Activated naive CD4-positive, alpha-beta T cell (primary cell): ENCODE measurements at regions not wholly inside any gene's neighbourhood (a gene's known extent, or its start where the extent isn't known, plus 50 kb on each side); places are given as distances from the start of the nearest gene placed in this dataset.
"Not testable (repeated sequence)": the region's sequence is repeated elsewhere in the genome, so short reads cannot be mapped to it uniquely, and the experiment has no call there.

Experiments
- DNase-seq, 4 experiments: peaks; one replicate each; lab custom pipeline; 2025; lab: John Stamatoyannopoulos, UW

DNA sequence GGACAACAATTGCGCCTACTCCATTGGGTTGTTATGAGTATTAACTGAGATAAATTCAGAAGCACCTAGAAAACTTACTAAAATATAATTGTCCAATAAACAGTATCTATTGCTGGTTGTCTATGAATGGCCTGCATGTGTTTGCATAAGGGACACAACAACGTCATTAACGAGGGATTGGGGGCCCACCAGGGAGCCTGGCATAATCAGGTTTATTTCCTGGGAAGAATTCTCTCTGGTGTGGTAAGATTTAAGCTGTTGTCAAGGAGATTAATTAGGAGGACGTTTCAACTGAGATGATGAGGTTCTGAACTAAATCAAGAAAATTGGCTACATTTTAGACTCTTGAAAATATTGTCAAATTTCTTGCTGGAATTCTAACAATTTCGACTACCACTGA is 176.1 kb upstream of the CDIN1 start:
- no peak for DNase-seq

DNA sequence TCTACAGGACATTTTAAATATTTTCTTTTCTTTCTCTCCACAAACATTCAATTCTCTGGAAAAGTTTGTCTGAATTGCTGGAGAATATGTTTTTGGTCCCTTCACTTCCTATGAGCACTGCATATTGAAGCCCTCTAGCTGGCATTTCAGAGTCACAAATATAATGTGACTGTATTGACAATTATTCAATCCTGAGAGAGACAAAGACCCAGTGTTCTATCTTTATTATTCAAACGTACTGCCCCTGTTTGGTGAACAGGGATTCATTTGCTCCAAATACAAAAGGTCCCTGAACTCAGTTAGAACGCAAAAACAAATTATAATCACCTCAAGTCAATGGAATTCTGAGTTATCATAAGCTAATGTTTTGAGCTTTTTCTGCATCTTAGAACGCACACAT is 173.1 kb upstream of the CDIN1 start:
- DNase-seq, result no peak

DNA sequence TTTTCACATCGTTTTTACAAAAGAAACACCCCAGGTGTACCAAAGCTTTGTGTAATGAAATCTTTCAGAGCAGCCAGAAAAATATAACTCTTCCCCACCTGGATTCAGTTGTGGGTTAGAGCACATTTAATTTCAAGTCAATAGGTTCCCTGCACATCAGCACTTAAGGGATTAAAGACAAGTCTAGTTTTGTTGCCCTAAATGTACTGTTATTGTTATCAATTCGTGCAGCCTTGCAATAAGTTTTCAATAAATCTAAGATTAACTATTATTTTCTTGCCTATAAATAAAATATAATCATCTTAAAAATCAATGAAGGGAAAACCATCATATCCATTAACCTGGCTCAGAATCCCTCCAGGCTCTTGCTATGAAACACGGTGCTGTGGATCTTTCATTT is 172.5 kb upstream of the CDIN1 start:
- no peak for DNase-seq

DNA sequence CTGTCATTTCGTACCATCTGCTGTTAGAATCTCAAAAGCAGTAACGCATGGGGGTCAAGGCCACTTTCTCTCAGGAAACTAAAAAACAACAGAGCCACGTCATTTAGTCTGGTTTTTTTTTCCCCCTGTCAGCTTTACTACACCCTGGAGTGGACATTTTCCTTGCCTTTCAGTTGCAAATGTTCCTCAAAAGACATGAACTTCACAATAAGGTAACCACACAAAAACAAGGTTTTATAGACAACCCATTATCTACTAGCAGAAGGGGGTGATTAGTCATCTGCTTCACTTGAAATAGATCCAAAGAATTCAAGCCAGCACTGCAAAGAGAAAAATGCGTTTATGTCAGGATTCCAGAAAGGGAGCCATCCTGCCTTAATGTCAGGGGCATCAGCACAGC is 171.8 kb upstream of the CDIN1 start:
- DNase-seq, result no peak

DNA sequence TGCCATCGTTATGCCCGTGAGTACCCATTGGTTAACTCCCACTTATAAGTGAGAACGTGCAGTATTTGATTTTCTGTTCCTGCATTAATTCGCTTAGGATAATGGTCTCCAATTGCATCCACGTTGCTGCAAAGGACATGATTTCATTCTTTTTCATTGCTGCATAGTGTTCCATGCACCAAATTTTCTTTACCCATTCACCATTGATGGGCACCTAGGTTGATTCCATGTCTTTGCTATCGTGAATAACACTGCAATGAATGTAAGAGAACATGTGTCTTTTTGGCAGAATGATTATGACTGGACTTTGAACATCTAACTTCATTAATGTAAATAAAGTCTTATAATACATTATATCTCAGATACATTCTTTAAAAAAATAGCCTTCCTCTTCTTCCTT is 169.6 kb upstream of the CDIN1 start:
- no peak for DNase-seq

DNA sequence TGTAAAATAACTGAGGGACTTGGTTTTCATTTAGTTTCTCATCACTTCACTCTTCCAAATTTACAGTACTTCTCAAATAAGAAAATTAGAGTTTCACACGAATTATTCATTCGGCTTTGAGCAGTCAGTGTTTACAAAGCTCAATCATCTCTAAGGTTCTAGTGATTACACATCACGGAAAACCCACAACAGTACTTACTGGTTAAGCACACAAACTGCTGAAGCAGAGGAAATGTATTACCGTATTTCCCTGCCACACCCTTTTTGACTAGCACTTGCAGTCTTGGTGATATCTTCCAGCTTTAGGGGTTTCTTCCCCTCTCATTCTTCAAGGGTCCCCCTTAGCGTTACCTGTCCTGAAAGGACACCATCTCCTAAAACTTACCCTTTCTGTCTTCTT is 164.8 kb upstream of the CDIN1 start:
- DNase-seq, result no peak

DNA sequence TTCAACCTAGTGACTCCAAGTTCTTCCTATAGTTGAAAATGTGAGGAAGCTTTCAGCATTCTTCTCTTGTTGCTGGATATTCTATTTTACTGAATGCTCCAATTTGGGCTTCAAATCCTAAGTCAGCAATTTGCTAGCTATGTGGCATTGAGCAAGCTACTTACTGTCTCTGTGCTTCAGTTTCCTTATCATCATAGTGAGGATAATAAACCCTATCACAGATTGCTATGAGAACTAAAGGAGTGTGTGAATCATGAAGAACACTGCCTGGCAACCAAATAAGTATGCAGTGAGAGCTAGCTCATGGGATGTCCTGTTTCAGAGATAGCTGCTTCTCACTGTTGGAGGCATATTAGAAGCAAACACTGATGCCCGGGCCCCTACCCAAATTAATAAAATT is 163.8 kb upstream of the CDIN1 start:
- DNase-seq, result no peak

DNA sequence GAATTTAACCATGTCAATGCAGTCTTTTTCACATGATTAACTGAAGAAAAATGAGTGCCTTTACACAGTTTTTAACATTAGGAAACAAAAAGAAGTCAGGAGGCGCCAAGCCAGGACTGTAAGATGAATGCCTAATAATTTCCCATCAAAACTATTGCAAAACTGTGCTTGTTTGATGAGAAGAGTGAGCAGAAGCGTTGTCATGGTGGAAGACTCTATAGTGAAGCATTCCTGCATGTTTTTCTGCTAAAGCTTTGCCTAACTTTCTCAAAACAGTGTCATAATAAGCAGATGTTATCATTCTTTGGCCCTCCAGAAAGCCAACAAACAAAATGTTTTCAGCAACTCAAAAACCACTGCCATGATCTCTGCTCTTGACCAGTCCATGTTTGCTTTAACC is 156.8 kb upstream of the CDIN1 start:
- no peak for DNase-seq

DNA sequence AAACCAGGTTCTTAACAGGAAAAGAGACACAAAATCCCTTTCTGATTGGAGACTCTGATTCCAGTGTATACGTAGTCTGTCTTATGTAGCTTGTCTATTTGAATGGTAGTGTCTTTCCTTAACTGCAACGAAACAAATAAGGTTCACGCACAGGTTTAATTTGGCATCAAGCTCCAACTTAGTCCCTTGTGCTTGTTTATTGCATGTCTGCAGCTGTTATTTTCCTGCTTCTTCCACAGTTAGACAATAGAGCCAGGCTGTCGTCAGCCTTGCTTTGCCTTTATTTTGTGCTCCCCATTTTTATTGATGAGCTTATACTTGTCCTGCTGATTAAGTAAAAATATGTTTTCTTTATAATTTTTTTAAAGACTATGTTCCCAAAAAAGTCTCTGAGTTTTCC is 152.7 kb upstream of the CDIN1 start:
- DNase-seq, result no peak

DNA sequence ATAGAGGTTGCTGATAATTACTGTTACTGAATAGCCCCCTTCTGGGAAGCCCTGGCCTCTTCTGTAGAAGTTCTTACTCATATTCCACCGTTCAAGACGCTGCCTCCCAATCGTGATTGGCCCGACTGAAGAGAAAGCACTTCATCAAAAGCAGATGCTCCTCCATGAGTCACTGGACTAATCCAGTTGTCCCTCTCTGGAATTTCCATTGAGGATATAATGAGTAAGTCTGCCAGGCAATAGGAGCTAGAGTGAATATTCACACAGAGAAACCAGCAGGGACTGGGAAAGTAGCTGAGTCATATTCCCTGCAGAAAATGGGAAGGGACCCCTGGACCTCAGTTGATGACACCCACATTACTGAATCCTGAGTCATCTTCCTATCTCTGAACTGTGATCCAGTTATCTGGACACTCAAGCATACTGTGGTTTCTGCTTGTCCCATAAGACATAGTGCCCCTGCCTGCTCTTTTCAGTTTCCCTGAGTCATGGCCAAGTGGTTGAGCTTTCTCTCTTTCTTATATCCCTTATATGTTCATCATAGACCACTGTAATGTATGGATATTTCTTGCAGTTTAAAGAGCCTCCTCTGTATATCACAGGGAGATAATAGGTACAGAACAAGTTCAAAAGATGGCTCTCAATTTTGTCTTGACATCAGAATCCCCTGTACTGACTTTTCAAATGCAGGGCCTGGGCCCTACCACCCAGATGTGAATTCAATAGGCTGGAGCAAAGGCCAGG is 151.2 kb upstream of the CDIN1 start:
- DNase-seq, result no peak

DNA sequence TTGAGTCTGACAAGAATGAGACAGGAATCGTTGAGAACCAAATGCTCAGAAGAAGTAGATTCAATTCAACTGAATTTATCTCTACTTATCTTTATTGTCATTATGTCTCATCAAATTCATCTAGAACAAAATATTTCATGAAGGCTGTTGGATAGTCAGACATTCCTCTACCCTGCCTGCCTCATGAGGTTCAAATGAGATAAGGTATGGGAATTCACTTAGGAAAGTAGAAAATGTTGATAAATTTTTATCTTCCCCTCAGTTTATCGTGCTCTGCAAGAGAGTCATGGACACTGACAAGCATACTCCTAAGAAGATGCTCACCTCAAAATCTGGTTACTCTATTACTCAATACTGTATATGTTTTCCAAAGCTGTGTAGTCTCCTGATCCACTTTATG is 149.7 kb upstream of the CDIN1 start:
- DNase-seq, result no peak

DNA sequence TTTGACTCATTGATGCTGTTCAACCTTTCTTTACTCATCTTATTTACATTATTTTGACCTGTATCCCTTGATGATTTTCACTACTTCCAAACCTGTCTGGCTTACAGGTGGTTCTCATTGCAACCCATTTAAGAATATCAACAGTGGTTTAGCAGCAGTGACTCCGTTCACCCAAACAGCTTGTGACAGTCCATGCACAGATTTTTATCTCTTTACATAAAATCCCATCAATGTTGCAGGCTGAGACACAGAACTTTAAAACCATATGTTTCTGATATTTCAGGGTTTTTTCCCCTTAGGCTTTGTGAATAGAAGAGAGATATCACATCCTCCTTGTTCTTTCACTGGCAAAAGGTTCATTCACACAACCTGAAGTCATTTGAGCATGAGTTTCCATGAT is 149.1 kb upstream of the CDIN1 start:
- DNase-seq, result no peak

DNA sequence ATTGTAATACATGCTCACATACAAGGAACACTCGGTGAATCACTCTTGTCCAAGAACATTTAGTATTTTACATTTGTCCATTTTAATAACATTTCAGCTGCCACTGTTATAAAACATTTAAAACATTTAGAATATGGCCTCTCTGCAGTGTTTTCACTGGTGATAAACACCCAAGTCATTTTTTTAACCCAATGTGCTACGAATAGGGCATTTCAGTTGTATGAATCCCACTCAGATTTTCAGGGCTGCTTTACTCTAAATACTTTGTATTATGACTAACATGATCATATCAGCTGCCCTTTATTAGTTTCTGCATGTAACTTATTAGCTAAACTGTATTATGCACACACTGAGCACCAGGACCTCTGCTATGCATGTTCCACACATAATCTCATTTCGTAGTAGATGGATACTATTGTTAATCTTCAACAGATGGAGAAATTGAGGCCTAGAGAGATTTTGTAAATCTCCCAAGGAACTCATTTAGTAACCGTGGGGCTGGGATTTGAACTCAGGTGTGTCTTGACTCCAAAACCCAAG is 148.6 kb upstream of the CDIN1 start:
- DNase-seq, result no peak

DNA sequence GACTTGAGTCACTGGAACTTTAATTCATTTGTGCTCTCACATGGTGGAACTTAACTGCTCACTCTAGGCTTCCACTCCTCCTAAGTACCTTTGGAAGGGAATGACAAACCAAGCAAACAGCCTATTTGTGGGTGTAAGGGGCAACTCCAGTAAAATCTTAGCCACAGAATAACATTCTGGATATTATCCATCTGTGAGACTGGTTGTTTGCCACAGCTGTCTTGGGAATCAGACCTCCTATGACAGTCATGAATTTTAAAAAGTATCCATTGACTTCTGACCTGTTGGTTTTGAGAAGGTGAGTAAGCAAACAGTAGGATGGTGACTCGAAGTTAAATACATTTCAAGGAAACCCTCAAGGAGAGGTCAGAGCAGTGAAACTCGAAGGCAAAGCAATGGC is 147.3 kb upstream of the CDIN1 start:
- DNase-seq, result no peak

DNA sequence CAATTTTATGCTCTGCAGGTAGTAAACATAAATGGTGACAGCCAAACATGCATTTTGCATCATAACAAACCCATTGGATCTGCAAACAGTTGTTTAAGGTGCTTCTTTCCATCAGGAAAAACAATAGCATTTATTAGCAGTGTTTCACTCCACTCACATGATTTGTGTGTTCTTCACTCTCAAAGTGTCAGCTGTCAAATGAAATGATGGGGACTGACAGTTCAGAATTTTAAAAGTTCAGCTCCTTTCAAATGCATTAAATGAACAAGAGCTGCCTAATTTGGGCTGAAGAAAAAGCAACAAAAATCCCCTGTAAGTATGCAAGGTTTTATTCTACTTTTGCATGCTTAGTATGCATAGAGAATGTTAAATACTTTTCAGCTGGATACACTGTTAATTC is 145.2 kb upstream of the CDIN1 start:
- no peak for DNase-seq

DNA sequence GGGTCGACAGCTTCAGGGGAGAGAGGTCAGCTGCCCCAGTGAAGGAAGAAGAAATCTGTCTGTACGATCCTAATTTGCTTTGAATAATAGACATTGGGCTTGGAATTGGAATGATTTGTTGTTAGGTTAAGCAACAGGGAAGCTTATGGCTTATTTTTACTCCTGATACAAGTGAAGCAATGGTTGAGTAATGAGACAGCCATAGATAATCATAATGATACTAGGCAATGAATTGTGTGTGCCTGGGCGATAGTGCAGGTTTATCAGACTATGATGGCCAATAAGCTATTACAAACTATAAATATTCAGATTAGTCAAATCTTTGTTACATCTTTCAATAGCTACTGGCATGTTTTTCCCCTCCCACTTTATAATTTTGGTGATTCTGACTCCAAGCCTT is 140.9 kb upstream of the CDIN1 start:
- no peak for DNase-seq

DNA sequence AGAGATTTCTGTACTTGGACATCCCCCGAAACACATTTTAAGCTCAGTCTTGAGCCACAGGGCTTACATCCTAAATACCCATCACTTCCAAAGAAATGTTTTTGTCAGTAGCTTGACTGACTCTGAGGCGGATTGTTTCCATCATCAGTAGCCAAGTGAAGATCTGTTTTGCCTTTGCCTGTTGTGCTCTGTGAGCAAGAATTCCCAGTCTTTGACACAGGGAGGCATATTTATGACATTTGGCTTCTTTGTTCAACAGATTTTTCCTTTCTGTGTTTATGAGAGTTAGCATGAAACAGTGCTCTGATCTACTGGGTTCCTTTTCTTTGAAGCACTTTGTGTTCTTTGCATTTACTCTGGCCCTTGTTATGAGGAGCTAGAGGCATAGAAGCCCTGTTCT is 132.1 kb upstream of the CDIN1 start:
- no peak for DNase-seq

DNA sequence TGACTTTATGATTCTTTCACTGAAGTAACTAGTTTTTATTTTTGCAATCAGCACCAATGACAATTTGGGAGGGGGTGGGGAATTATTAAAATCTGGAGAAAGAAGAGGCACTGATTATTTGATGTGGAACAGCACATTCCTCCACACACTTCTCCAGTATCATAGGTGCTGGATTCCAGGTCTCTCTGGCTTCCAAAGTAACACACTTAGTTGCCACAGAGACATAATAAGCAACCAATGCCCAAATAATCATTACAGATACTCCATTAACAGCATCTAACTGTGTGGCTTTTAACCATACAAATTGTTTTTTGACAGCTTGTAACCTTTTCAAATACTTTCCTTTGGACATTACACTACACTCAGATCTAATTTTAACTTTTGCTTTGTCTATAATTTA is 131.0 kb upstream of the CDIN1 start:
- DNase-seq, result no peak

DNA sequence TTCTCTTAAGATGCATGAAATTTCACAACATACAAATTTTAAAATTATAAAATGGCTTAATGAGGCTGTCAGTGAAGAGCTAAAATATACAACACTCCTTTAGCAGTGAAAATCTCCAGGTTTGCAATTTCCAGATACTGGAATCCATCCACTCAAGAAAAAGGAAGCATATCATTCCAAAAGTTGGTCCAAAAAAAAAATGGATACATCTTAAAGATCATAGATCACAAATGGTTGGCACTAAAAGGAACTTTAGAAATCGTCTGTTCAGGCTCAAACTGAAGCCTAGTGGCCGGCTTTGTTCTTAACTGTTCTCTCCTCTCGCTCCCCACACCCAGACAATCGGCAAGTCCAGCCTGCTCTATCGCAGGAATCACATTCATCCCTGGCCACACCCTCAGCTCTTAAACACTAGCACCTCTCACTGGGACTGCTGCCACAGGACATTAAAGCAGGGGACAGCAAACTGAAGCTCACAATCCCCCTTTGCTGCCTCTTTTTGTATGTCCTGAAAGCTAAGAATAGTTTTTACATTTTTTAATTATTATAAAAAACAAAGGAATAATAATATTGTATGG is 130.3 kb upstream of the CDIN1 start:
- DNase-seq, result no peak

DNA sequence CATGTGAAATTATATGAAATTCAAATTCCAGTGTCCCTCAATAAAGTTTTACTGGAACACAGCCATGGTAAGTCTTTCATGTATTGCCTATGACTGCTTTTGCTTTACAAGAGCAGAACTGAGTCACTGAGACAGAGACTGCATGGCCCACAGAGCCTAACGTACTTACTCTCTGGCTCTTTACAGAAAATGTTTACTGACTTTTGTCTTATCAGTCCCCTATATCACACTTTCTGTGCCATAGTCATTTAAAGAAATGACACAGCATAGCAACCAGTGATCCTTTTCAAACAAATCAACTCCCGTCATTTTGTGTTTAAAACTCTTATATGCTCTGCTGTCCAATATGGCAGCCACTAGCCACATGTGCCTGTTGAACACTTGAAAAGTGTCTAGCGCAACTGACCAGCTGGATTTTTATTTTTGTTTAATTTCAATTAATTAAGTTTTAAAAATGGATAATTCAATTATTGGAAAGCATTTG is 129.7 kb upstream of the CDIN1 start:
- DNase-seq, result no peak

DNA sequence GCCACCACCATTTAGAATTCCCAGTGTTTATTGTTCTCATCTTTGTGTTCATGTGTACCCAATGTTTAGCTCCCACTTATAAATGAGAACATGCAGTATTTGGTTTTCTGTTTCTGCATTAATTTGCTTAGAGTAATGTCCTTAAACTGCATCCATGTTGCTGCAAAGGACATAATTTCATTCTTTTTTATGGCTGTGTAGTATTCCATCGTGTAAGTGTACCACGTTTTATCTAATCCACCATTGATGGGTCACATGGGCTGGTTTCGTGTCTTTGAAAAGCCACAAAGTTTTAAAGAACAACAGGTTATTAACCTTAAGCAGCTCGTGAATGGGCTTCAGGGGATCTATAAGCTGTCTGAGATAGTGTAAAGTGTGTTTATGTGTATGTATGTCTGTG is 125.2 kb upstream of the CDIN1 start:
- DNase-seq, result not testable (repeated sequence)

DNA sequence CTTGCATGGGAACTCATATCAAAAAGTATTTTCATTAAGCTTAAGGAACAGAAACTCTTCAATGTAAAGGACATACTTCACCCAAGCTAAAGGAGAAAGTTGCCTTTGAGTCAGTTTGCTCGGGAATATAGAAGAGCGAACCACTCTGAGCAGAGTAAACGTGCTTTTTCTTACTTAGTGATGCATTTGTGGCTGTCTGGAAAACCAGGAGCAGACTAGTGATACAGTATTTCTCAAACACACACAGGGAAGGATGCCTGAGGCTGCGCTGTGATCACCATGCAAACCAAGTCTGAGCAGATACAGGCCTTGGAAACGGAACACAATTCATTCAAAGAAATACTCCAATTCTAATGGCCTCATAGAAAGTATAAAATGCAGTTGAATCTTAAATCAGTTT is 121.0 kb upstream of the CDIN1 start:
- DNase-seq, result no peak

DNA sequence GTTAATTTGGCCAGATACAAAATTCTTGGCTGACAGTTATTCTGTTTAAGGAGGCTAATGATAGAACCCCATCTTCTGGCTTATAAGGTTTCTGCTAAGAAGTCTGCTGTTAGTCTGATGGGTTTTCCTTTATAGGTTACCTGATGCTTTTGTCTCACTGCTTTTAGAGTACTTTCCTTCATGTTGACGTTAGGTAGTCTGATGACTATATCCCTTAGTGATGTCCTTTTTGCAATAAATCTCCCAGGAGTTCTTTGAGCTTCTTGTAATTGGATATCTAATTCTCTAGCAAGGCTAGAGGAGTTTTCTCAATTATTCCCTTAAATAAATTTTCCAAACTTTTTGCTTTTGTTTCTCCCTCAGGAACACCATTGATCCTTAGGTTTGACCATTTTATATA is 114.1 kb upstream of the CDIN1 start:
- no peak for DNase-seq

DNA sequence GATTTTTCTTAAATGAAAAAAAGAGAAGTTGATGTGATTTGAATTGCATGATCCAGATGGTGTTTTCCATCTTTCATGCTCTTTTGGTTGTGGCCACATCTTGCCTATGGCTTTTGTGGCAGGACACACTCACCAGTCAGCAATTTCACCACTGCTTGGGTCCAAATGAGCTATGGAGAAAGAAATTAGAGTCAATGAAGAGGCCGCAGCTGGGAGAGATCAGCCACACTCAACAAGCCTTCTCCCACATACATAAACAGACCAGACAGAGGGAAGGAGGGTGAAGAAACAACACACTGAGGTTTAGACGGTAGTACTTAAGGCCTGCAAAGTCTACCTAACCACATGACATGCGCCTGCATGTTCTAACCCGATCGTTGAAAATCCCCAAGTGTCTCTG is 110.7 kb upstream of the CDIN1 start:
- DNase-seq, result no peak
